ENCODE measurements at regions not wholly inside any gene's neighbourhood (a gene's known extent, or its start where the extent isn't known, plus 50 kb on each side); places are given as distances from the start of the nearest gene placed in this dataset.
"Not testable (repeated sequence)": the region's sequence is repeated elsewhere in the genome, so short reads cannot be mapped to it uniquely, and the experiment has no call there.

- DNase-seq, result no peak
Measured at GRCh38 chr15:77877869-77878577, 199.5 kb downstream of the TBC1D2B start.

- not testable (repeated sequence) for DNase-seq
Measured at GRCh38 chr15:77876107-77876820, 201.2 kb downstream of the TBC1D2B start.

- DNase-seq, result not testable (repeated sequence)
Measured at GRCh38 chr15:77875066-77875721, 202.3 kb downstream of the TBC1D2B start.

- no peak for DNase-seq
Measured at GRCh38 chr15:77874063-77874462, 203.4 kb downstream of the TBC1D2B start.

GRCh38 chr15:77872521-77873425 lies 204.7 kb downstream of the TBC1D2B start:
- DNase-seq, result not testable (repeated sequence)

- DNase-seq, result no peak
Measured at GRCh38 chr15:77871852-77872371, 205.6 kb downstream of the TBC1D2B start.

- peak; percentile 67 for DNase-seq
Measured at GRCh38 chr15:77870195-77871065, 207.1 kb downstream of the TBC1D2B start.

GRCh38 chr15:77869021-77869895 lies 208.3 kb downstream of the TBC1D2B start:
- no peak for DNase-seq

GRCh38 chr15:77868048-77868629 lies 209.4 kb downstream of the TBC1D2B start:
- not testable (repeated sequence) for DNase-seq

GRCh38 chr15:77867266-77868047 lies 210.1 kb downstream of the TBC1D2B start:
- peak; percentile 20 for DNase-seq

- DNase-seq, result no peak
Measured at GRCh38 chr15:77866596-77867125, 210.8 kb downstream of the TBC1D2B start.

GRCh38 chr15:77866186-77866585 lies 211.3 kb downstream of the TBC1D2B start:
- no peak for DNase-seq

- DNase-seq, result no peak
Measured at GRCh38 chr15:77865701-77866100, 211.8 kb downstream of the TBC1D2B start.

- DNase-seq, result no peak
Measured at GRCh38 chr15:77865106-77865610, 212.4 kb downstream of the TBC1D2B start.

- DNase-seq, result no peak
Measured at GRCh38 chr15:77864211-77865105, 213.1 kb downstream of the TBC1D2B start.

- DNase-seq, result no peak
Measured at GRCh38 chr15:77863491-77864105, 213.9 kb downstream of the TBC1D2B start.

- DNase-seq, result no peak
Measured at GRCh38 chr15:77862651-77863104, 214.8 kb downstream of the TBC1D2B start.

Data from activated CD4-positive, CD25-positive, alpha-beta regulatory T cell treated with anti-CD3 and anti-CD28 coated beads, Interleukin-2, amount 50 U/mL, for 72 hours (primary cell).